ENCODE measurements at regions not wholly inside any gene's neighbourhood (a gene's known extent, or its start where the extent isn't known, plus 50 kb on each side); places are given as distances from the start of the nearest gene placed in this dataset.
"Not testable (repeated sequence)": the region's sequence is repeated elsewhere in the genome, so short reads cannot be mapped to it uniquely, and the experiment has no call there.

GRCh38 chr9:134568811-134569210 lies 72.8 kb upstream of the COL5A1 start:
- DNase-seq (no peak), ATAC-seq (no peak)
- Mint-ChIP-seq H3K27ac (no peak overlapping the region), H3K4me3 (no peak overlapping the region), H3K27me3 (no peaks in the 10 kb centered on the region), H3K4me1 (no peaks in the 10 kb centered on the region), H3K9me3 (peaks cover 0 to 6% of the 10 kb centered on the region in 2 donors)

GRCh38 chr9:134569626-134570025 lies 72.0 kb upstream of the COL5A1 start:
- no peak for ATAC-seq
- no peak overlapping the region for H3K27ac Mint-ChIP-seq
- no peaks in the 10 kb centered on the region for H3K4me1 Mint-ChIP-seq
- H3K9me3 Mint-ChIP-seq, result peaks cover 0 to 2% of the 10 kb centered on the region in 2 donors
- DNase-seq, result no peak
- H3K4me3 Mint-ChIP-seq, result no peak overlapping the region
- no peaks in the 10 kb centered on the region for H3K27me3 Mint-ChIP-seq

GRCh38 chr9:134570151-134570621 lies 71.4 kb upstream of the COL5A1 start:
- Mint-ChIP-seq H3K4me3 (no peak overlapping the region), H3K27me3 (no peaks in the 10 kb centered on the region), H3K9me3 (no peaks in the 10 kb centered on the region), H3K4me1 (no peaks in the 10 kb centered on the region), H3K27ac (no peak overlapping the region)
- DNase-seq (no peak), ATAC-seq (no peak)

- Mint-ChIP-seq H3K27me3 (no peaks in the 10 kb centered on the region), H3K9me3 (no peaks in the 10 kb centered on the region), H3K4me3 (no peak overlapping the region), H3K4me1 (no peaks in the 10 kb centered on the region), H3K27ac (no peak overlapping the region)
- no peak for DNase-seq
- ATAC-seq, result no peak
Measured at GRCh38 chr9:134570711-134571325, 70.8 kb upstream of the COL5A1 start.

GRCh38 chr9:134571326-134571931 lies 70.2 kb upstream of the COL5A1 start:
- H3K4me3 Mint-ChIP-seq, result no peak overlapping the region
- no peaks in the 10 kb centered on the region for H3K9me3 Mint-ChIP-seq
- H3K4me1 Mint-ChIP-seq, result no peaks in the 10 kb centered on the region
- DNase-seq (no peak), ATAC-seq (peak; percentile 20)
- no peaks in the 10 kb centered on the region for H3K27me3 Mint-ChIP-seq
- H3K27ac Mint-ChIP-seq, result no peak overlapping the region

DNA sequence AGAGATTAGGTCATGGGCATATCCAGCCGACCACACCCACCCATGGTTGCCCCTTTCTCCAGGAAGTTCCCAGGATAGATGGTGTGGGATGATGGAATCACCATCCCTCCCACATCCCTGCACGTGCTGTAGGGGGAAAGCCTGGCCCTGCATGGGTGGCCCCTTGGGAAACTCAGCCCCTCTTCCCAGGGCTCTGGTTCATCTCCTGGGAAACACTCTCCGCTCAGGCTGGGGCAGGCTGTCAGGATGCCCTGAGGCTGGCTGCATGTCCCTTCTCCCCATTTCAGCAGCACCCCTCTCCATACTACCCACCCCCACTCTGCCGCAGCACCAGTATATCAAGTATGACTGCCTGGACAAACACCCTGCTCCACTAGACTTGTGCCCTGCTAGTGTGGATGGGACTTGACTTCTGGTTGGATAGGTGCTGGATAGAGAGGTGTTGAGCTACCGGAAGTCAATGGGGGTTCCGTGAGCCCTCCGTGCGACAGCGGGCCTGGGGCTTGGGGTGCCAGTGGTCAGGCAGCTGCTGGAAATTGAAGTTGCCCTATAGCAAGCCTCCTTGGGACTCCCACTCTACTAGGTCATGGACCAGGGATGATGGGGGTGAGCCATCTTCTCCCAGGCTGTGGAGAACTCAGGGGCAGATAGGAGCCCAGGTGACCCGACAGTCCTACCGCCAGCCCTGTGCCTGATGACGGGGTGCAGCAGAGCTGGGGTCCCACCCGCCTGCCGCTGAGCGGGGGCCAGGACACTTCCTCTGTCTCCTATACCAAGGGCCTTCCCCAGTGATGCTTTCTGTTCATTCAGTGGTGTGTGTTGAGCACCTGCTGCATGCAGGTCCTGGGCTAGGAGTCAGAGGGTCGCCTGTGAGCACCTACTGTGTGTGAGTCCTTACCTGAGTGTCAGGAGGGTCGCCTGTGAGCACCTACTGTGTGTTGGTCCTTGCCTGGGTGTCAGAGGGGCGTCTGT lies 69.4 kb upstream of the COL5A1 start:
- Mint-ChIP-seq H3K27ac (no peak overlapping the region), H3K4me1 (no peaks in the 10 kb centered on the region)

GRCh38 chr9:134574686-134575085 lies 66.9 kb upstream of the COL5A1 start:
- H3K4me3 Mint-ChIP-seq, DNase-seq, H3K4me1 Mint-ChIP-seq, ATAC-seq, H3K9me3 Mint-ChIP-seq: not testable (repeated sequence)
- Mint-ChIP-seq H3K27ac (peak overlapping the region in 1 of 2 donors; percentile 51), H3K27me3 (peaks cover 22% of the 10 kb centered on the region)

More for the DNA sequence above, 69.4 kb upstream of the COL5A1 start:
- H3K27me3 Mint-ChIP-seq, result no peaks in the 10 kb centered on the region
- ATAC-seq (peak; percentile 69), DNase-seq (peak in 1 of 2 donors; percentile 15)
- no peak overlapping the region for H3K4me3 Mint-ChIP-seq
- H3K9me3 Mint-ChIP-seq, result no peaks in the 10 kb centered on the region

DNA sequence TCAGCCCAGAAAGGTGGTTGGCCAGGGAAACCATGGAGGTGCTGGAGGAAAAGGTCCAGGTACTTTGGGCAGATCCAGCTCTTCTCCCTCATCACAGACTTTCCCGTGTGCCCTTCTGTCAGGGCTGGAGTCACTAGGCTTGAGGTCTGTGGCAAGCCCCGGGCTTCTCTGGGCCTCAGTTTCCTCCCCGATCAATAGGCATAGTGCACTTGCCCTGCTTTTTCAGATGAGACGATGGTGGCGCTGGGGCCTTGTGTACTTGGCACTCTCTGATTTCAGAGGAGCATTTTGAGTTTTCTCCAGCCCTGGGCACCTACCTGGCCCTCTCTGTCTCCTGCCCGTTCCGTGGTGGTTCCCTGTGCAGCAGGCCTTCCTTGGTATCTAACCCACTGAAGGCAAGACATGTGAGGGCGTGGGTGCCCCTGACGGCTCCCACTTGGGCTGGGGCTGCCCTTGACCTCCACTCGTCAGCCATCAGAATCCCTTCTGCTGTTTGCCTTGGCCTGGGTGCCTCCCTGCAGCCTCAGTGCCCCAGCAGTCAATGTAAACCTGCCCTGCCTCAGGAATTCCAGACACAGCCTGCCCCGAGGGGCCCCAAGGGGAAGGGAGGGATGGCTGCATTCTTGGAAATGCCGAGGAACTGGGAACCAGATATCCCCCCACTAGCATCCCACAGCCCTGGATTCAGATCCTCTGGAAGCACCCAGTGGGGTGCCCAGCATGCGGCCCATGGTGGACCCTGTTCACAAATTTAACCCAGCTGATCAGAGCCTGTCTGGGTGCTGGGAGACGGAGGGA lies 66.3 kb upstream of the COL5A1 start:
- H3K4me1 Mint-ChIP-seq, result no peaks in the 10 kb centered on the region
- no peak overlapping the region for H3K27ac Mint-ChIP-seq
- peaks cover 0 to 4% of the 10 kb centered on the region in 2 donors for H3K9me3 Mint-ChIP-seq
- no peak overlapping the region for H3K4me3 Mint-ChIP-seq
- DNase-seq (no peak), ATAC-seq (no peak)
- H3K27me3 Mint-ChIP-seq, result peaks cover 26% of the 10 kb centered on the region

- Mint-ChIP-seq H3K4me1 (no peaks in the 10 kb centered on the region), H3K4me3 (no peak overlapping the region), H3K27ac (no peak overlapping the region), H3K9me3 (peaks cover 0 to 4% of the 10 kb centered on the region in 2 donors), H3K27me3 (peaks cover 31% of the 10 kb centered on the region)
- DNase-seq (no peak), ATAC-seq (no peak)
Measured at GRCh38 chr9:134575901-134576176, 65.8 kb upstream of the COL5A1 start.

- H3K27me3 Mint-ChIP-seq, result peaks cover 26% of the 10 kb centered on the region
- H3K4me3 Mint-ChIP-seq, result no peak overlapping the region
- no peak for ATAC-seq
Measured at GRCh38 chr9:134585021-134585561, 56.5 kb upstream of the COL5A1 start.

DNA sequence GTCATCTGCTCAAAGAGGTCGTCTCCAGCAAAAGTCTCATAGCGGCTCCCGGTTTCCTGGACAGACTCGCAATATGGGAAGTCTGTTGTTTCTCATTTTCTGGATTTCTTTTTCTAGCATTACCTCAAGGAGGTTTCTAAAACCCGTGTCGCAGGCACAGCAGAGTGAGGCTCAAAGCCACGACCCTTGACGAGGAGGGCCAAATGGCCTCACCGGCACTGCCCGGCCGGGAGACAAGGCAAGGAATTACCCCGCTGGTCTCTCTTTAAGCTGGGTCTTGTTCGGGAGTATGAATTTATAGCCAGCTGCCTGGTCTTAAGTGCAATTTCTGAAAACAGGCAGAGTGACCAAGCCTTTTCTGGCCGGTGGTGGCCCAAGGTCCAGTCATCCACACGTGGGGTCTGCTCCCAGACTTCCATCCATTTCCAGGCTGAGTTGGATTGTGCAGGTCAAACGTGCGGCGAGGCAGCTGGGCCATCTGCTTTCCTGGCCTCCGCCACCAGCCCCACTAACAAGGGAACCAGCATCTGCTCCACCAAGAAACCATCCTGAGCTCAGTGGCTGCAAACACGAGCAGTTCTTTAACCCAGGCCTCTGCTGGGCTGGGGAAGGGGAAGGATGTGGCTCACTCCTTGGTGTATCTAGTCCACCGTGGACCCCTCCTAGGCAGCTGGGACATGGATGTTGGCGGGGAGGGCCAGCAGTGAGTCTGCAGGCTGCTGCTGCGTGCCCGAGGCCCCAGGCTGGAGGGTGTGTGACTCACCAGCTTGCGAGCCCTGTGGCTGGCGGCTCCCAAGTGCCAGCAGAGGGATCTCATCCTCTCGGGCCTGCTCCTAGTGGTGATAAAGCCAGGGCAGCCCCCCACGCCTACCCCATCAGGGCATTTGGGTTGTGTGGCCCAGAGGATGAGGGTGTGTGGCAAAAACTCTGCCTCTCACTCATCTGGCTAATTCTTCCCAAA lies 55.6 kb upstream of the COL5A1 start:
- H3K9me3 Mint-ChIP-seq, result no peaks in the 10 kb centered on the region
- DNase-seq (no peak), ATAC-seq (no peak)
- H3K4me1 Mint-ChIP-seq, result peaks cover 5% of the 10 kb centered on the region
- no peak overlapping the region for H3K27ac Mint-ChIP-seq
- H3K4me3 Mint-ChIP-seq, result no peak overlapping the region
- H3K27me3 Mint-ChIP-seq, result peaks cover 20% of the 10 kb centered on the region

More at GRCh38 chr9:134585021-134585561, 56.5 kb upstream of the COL5A1 start:
- Mint-ChIP-seq H3K4me1 (peaks cover 5% of the 10 kb centered on the region), H3K27ac (no peak overlapping the region), H3K9me3 (no peaks in the 10 kb centered on the region)
- DNase-seq, result no peak

- Mint-ChIP-seq H3K27me3 (peaks cover 20% of the 10 kb centered on the region), H3K4me1 (peaks cover 5% of the 10 kb centered on the region), H3K9me3 (no peaks in the 10 kb centered on the region), H3K27ac (no peak overlapping the region), H3K4me3 (no peak overlapping the region)
- no peak for ATAC-seq
- no peak for DNase-seq
Measured at GRCh38 chr9:134589748-134590147, 51.9 kb upstream of the COL5A1 start.

DNA sequence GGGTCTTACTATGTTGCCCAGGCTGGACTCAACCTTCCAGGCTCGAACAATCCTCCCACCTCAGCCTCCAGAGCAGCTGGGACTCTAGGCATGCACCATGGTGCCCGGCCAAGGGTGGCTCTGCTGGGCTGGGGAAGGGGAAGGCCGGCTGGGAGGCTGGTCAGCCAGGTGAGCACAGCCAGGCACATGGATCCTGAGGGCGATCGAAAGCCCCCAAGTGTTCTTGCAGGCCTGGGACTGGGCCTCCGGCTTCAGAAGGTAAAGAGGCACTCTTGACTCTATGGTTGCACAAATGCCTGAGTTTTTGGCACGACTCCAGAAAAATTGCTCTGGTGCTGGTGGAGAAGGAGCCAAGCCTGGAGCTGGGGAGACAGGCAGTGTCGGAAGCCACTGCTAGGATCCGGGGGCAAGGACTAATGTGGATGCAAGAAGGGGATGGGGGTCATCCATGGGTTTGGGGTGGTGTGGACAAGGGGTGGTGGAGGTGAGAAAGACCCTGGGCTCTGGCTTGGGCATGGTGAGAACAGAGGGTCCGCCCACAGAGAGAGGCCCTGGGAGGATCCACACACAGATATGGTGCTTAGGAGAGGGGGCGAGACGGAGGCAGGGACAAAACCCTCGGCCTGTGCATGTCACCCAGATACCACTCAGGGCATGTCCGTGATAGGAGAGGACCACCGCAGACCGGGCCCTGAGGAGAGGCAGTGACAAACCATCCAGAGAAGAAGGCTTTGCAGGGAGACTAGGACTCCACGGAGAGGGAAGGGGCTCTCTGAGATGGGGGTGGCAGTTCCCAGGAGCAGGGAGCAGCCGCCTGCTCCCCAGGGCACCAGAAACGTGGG lies 51.1 kb upstream of the COL5A1 start:
- Mint-ChIP-seq H3K27ac (no peak overlapping the region), H3K4me1 (no peaks in the 10 kb centered on the region), H3K27me3 (peaks cover 13% of the 10 kb centered on the region), H3K9me3 (no peaks in the 10 kb centered on the region), H3K4me3 (no peak overlapping the region)
- ATAC-seq (no peak), DNase-seq (no peak)
